Fibroblast of villous mesenchyme (primary cell): ENCODE measurements at regions not wholly inside any gene's neighbourhood (a gene's known extent, or its start where the extent isn't known, plus 50 kb on each side); places are given as distances from the start of the nearest gene placed in this dataset.

ENCODE experiments used
- DNase-seq: peaks from one replicate; pipeline ENCODE4 v3.0.0-alpha.2; 2010; ENCODE audit warnings: low read depth
- H3K4me3 ChIP-seq: 2 replicates; pipeline ENCODE4 v1.5.1; 2011; ENCODE audit warnings: low read depth, mild to moderate bottlenecking, low read length
- CTCF ChIP-seq: IDR thresholded peaks from 2 replicates; pipeline ENCODE4 v1.5.1; 2012; ENCODE audit warnings: low read depth, mild to moderate bottlenecking, low read length; ENCODE audit not compliant: insufficient read depth

GRCh38 chr6:165178056-165178455 lies 131.3 kb downstream of the C6orf118 start:
- TF ChIP-seq CTCF: no peak
- no peak for DNase-seq
- H3K4me3 ChIP-seq: no peak overlapping the region

GRCh38 chr6:165173484-165173883 lies 135.9 kb downstream of the C6orf118 start:
- DNase-seq: no peak
- no peak overlapping the region for H3K4me3 ChIP-seq
- TF ChIP-seq CTCF: no peak

GRCh38 chr6:165167861-165168260 lies 141.5 kb downstream of the C6orf118 start:
- DNase-seq: no peak
- TF ChIP-seq CTCF: no peak
- H3K4me3 ChIP-seq: no peak overlapping the region

GRCh38 chr6:165167311-165167710 lies 142.1 kb downstream of the C6orf118 start:
- no peak overlapping the region for H3K4me3 ChIP-seq
- TF ChIP-seq CTCF: no peak
- DNase-seq: no peak

- no peak for DNase-seq
- H3K4me3 ChIP-seq: no peak overlapping the region
- TF ChIP-seq CTCF: no peak
Measured at GRCh38 chr6:165163519-165163918, 145.9 kb downstream of the C6orf118 start.

- DNase-seq: no peak
- TF ChIP-seq CTCF: no peak
- no peak overlapping the region for H3K4me3 ChIP-seq
Measured at GRCh38 chr6:165159460-165159859, 149.9 kb downstream of the C6orf118 start.

GRCh38 chr6:165146456-165146855 lies 162.9 kb downstream of the C6orf118 start:
- no peak for DNase-seq
- no peak for TF ChIP-seq CTCF
- H3K4me3 ChIP-seq: no peak overlapping the region
